ENCODE measurements at regions not wholly inside any gene's neighbourhood (a gene's known extent, or its start where the extent isn't known, plus 50 kb on each side); places are given as distances from the start of the nearest gene placed in this dataset.

GRCh38 chr13:67299072-67299635 is 69.0 kb upstream of the PCDH9 start:
- no peak for DNase-seq (ENCODE audit: low spot score)
- in situ Hi-C loops (cut with MboI; ENCODE audit: low pct_unique_long_range_greater_than_20kb, low sequenced_read_pairs, unreplicated experiment), result no loop called here
- TF ChIP-seq CTCF (IDR thresholded peaks at IDR 0.05; ENCODE audit: extremely low read depth, insufficient read depth, missing control alignments), result no peak

- DNase-seq (ENCODE audit: low spot score), result no peak
- in situ Hi-C loops (cut with MboI; ENCODE audit: low pct_unique_long_range_greater_than_20kb, low sequenced_read_pairs, unreplicated experiment), result no loop called here
- no peak for TF ChIP-seq CTCF (IDR thresholded peaks at IDR 0.05; ENCODE audit: extremely low read depth, insufficient read depth, missing control alignments)
These were observed 68.2 kb upstream of the PCDH9 start for GRCh38 chr13:67298297-67298696.

- DNase-seq (ENCODE audit: low spot score), result no peak
- TF ChIP-seq CTCF (IDR thresholded peaks at IDR 0.05; ENCODE audit: extremely low read depth, insufficient read depth, missing control alignments), result no peak
- in situ Hi-C loops (cut with MboI; ENCODE audit: low pct_unique_long_range_greater_than_20kb, low sequenced_read_pairs, unreplicated experiment), result no loop called here
These were observed 66.4 kb upstream of the PCDH9 start for GRCh38 chr13:67296511-67296910.

- DNase-seq (ENCODE audit: low spot score), result no peak
- in situ Hi-C loops (cut with MboI; ENCODE audit: low pct_unique_long_range_greater_than_20kb, low sequenced_read_pairs, unreplicated experiment), result no loop called here
- TF ChIP-seq CTCF (IDR thresholded peaks at IDR 0.05; ENCODE audit: extremely low read depth, insufficient read depth, missing control alignments), result no peak
These were observed 62.8 kb upstream of the PCDH9 start for GRCh38 chr13:67292886-67293285.

- in situ Hi-C loops (cut with MboI; ENCODE audit: low pct_unique_long_range_greater_than_20kb, low sequenced_read_pairs, unreplicated experiment), result no loop called here
- DNase-seq (ENCODE audit: low spot score), result no peak
These were observed 55.5 kb upstream of the PCDH9 start for GRCh38 chr13:67285611-67286010.

GRCh38 chr13:67283637-67284036 is 53.5 kb upstream of the PCDH9 start:
- DNase-seq (ENCODE audit: low spot score), result no peak
- no peak for TF ChIP-seq CTCF (IDR thresholded peaks at IDR 0.05; ENCODE audit: extremely low read depth, insufficient read depth, missing control alignments)
- in situ Hi-C loops (cut with MboI; ENCODE audit: low pct_unique_long_range_greater_than_20kb, low sequenced_read_pairs, unreplicated experiment), result no loop called here

More at GRCh38 chr13:67285611-67286010, 55.5 kb upstream of the PCDH9 start:
- TF ChIP-seq CTCF (IDR thresholded peaks at IDR 0.05; ENCODE audit: extremely low read depth, insufficient read depth, missing control alignments), result no peak

GRCh38 chr13:67281466-67281865 is 51.3 kb upstream of the PCDH9 start:
- in situ Hi-C loops (cut with MboI; ENCODE audit: low pct_unique_long_range_greater_than_20kb, low sequenced_read_pairs, unreplicated experiment), result no loop called here
- no peak for TF ChIP-seq CTCF (IDR thresholded peaks at IDR 0.05; ENCODE audit: extremely low read depth, insufficient read depth, missing control alignments)
- DNase-seq (ENCODE audit: low spot score), result no peak

All from GM13977 (cell line).